ENCODE measurements at regions not wholly inside any gene's neighbourhood (a gene's known extent, or its start where the extent isn't known, plus 50 kb on each side); places are given as distances from the start of the nearest gene placed in this dataset.

GRCh38 chr2:134075204-134075603 is 178.7 kb upstream of the MGAT5 start:
- TF ChIP-seq POLR2AphosphoS5 (IDR thresholded peaks at IDR 0.05) (no peak), CTCF (IDR thresholded peaks at IDR 0.05) (no peak), POLR2A (IDR thresholded peaks at IDR 0.05) (no peak)
